ENCODE measurements at regions not wholly inside any gene's neighbourhood (a gene's known extent, or its start where the extent isn't known, plus 50 kb on each side); places are given as distances from the start of the nearest gene placed in this dataset.

DNA sequence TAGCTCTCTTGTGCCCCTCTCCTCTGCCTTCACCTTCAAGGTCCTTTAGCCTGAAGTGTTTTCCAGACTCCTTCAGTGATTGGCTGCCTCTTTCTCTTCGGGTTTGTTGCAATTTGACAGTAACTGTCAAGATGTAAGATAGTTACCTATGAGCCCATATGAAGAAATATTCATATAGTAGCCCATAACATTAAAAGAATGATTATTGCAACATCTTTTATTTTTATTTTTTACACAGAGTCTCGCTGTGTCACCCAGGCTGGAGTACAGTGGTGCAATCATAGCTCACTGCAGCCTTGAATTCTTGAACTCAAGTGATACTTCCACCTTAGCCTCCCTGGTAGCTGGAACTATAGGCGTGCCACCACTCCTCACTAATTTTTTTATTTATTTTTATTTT lies 80.5 kb downstream of the FOXI3 start:
- TF ChIP-seq, protein P1, sequence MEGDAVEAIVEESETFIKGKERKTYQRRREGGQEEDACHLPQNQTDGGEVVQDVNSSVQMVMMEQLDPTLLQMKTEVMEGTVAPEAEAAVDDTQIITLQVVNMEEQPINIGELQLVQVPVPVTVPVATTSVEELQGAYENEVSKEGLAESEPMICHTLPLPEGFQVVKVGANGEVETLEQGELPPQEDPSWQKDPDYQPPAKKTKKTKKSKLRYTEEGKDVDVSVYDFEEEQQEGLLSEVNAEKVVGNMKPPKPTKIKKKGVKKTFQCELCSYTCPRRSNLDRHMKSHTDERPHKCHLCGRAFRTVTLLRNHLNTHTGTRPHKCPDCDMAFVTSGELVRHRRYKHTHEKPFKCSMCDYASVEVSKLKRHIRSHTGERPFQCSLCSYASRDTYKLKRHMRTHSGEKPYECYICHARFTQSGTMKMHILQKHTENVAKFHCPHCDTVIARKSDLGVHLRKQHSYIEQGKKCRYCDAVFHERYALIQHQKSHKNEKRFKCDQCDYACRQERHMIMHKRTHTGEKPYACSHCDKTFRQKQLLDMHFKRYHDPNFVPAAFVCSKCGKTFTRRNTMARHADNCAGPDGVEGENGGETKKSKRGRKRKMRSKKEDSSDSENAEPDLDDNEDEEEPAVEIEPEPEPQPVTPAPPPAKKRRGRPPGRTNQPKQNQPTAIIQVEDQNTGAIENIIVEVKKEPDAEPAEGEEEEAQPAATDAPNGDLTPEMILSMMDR (IDR thresholded peaks at IDR 0.05; ENCODE audit: insufficient read depth, low read length, poor library complexity, severe bottlenecking) = no peak
- TF ChIP-seq EZH2phosphoT487 (conservative IDR thresholded peaks at IDR 0.05; ENCODE audit: low read length) = no peak

Data from SU-DHL-6 (cell line).